GM12872 (cell line): ENCODE measurements at regions not wholly inside any gene's neighbourhood (a gene's known extent, or its start where the extent isn't known, plus 50 kb on each side); places are given as distances from the start of the nearest gene placed in this dataset.

Experiments
- CTCF ChIP-seq: IDR thresholded peaks from 3 replicates; pipeline ENCODE4 v1.5.1; 2011; ENCODE audit warnings: low read depth, mild to moderate bottlenecking, low read length, moderate library complexity; ENCODE audit not compliant: insufficient read depth

GRCh38 chr10:71052076-71052660 is 160.2 kb upstream of the UNC5B start:
- no peak for TF ChIP-seq CTCF

GRCh38 chr10:71052708-71053107 is 159.7 kb upstream of the UNC5B start:
- TF ChIP-seq CTCF = no peak

- no peak for TF ChIP-seq CTCF
Observed at GRCh38 chr10:71053169-71053895, 159.0 kb upstream of the UNC5B start.

- no peak for TF ChIP-seq CTCF
Observed at GRCh38 chr10:71058308-71058707, 154.1 kb upstream of the UNC5B start.

GRCh38 chr10:71059054-71059818 is 153.1 kb upstream of the UNC5B start:
- TF ChIP-seq CTCF = no peak

GRCh38 chr10:71059943-71060342 is 152.4 kb upstream of the UNC5B start:
- TF ChIP-seq CTCF = no peak
